IMR-90 (cell line): ENCODE measurements at regions not wholly inside any gene's neighbourhood (a gene's known extent, or its start where the extent isn't known, plus 50 kb on each side); places are given as distances from the start of the nearest gene placed in this dataset.

ENCODE experiments used
- CEBPB ChIP-seq: IDR thresholded peaks from 2 replicates; pipeline ENCODE4 v1.6.1; 2012; ENCODE audit warnings: low read depth, low read length, improper control_type of control experiment
- CTCF ChIP-seq: conservative IDR thresholded peaks from 2 replicates; pipeline ENCODE4 v1.5.1; 2012; ENCODE audit warnings: mild to moderate bottlenecking, low read depth, low read length, improper control_type of control experiment
- MAZ ChIP-seq: IDR thresholded peaks from 2 replicates; pipeline ENCODE4 v1.6.1; 2012; ENCODE audit warnings: low read depth, mild to moderate bottlenecking, low read length, improper control_type of control experiment, moderate library complexity, borderline replicate concordance
- MXI1 ChIP-seq: IDR thresholded peaks from 2 replicates; pipeline ENCODE4 v1.6.1; 2012; ENCODE audit warnings: low read depth, mild to moderate bottlenecking, low read length, moderate library complexity, borderline replicate concordance
- POLR2A ChIP-seq: IDR thresholded peaks from 2 replicates; pipeline ENCODE4 v1.6.1; 2012; ENCODE audit warnings: mild to moderate bottlenecking, low read depth, low read length
- RFX5 ChIP-seq: IDR thresholded peaks from 2 replicates; pipeline ENCODE4 v1.8.0; 2012; ENCODE audit warnings: low read depth, mild to moderate bottlenecking, low read length, moderate library complexity

GRCh38 chr3:66729687-66730393 lies 229.0 kb upstream of the LRIG1 start:
- TF ChIP-seq POLR2A (no peak), CTCF (no peak), MXI1 (no peak), CEBPB (no peak), MAZ (no peak), RFX5 (no peak)
